Neural cell (in vitro differentiated cells): ENCODE measurements at regions not wholly inside any gene's neighbourhood (a gene's known extent, or its start where the extent isn't known, plus 50 kb on each side); places are given as distances from the start of the nearest gene placed in this dataset.
"Not testable (repeated sequence)": the region's sequence is repeated elsewhere in the genome, so short reads cannot be mapped to it uniquely, and the experiment has no call there.

Experiments
- H2AFZ ChIP-seq: fragments of 200-600, 300-800 bp; sonication (generic), shearing (Covaris generic); 2 replicates; pipeline ENCODE4 v1.6.0; 2014; ENCODE audit warnings: low read depth, mild to moderate bottlenecking, antibody characterized with exemption, low read length, moderate library complexity
- H3F3A ChIP-seq: fragments of 200-600 bp; shearing (Covaris generic); 2 replicates; pipeline ENCODE4 v1.6.1; 2016; ENCODE audit warnings: mild to moderate bottlenecking, moderate library complexity, mixed read lengths, antibody characterized with exemption, low read length; ENCODE audit not compliant: insufficient read depth, poor library complexity, severe bottlenecking
- H3K27ac ChIP-seq: fragments of 200-600, 300-800 bp; sonication (generic), shearing (Covaris generic); 2 replicates; pipeline ENCODE4 v1.5.1; 2014; ENCODE audit warnings: mild to moderate bottlenecking, low read length, moderate library complexity
- H3K27me3 ChIP-seq: fragments of 300-800, 200-600 bp; sonication (generic), shearing (Covaris generic); 2 replicates; pipeline ENCODE4 v1.6.0; 2014; ENCODE audit warnings: mild to moderate bottlenecking, low read depth, low read length, moderate library complexity; ENCODE audit not compliant: insufficient read depth
- H3K36me3 ChIP-seq: fragments of 300-800, 200-600 bp; sonication (generic), shearing (Covaris generic); 2 replicates; pipeline ENCODE4 v1.5.1; 2014; ENCODE audit warnings: mild to moderate bottlenecking, antibody characterized with exemption, low read length, moderate library complexity; ENCODE audit not compliant: insufficient read depth
- H3K4me2 ChIP-seq: fragments of 300-800, 200-600 bp; sonication (generic), shearing (Covaris generic); 2 replicates; pipeline ENCODE4 v1.6.0; 2014; ENCODE audit warnings: mild to moderate bottlenecking, low read length
- H3K4me3 ChIP-seq: fragments of 300-800, 200-600 bp; sonication (generic), shearing (Covaris generic); 2 replicates; pipeline ENCODE4 v1.5.1; 2014; ENCODE audit warnings: mild to moderate bottlenecking, low read length, moderate library complexity
- H3K79me2 ChIP-seq: fragments of 200-600 bp; shearing (Covaris generic); replicated peaks from 2 replicates; pipeline ENCODE4 v1.6.0; 2014; ENCODE audit warnings: mild to moderate bottlenecking, low read length, moderate library complexity; ENCODE audit not compliant: insufficient read depth
- H3K9ac ChIP-seq: fragments of 300-800, 200-600 bp; sonication (generic), shearing (Covaris generic); 2 replicates; pipeline ENCODE4 v1.6.1; 2016; ENCODE audit warnings: mild to moderate bottlenecking, low read length, mixed read lengths
- H3K9me2 ChIP-seq: fragments of 200-600 bp; shearing (Covaris generic); 2 replicates; pipeline ENCODE4 v1.6.1; 2016; ENCODE audit warnings: mild to moderate bottlenecking, low read length, mixed read lengths; ENCODE audit not compliant: insufficient read depth
- H3K9me3 ChIP-seq: fragments of 200-600, 300-800 bp; sonication (generic), shearing (Covaris generic); 2 replicates; pipeline ENCODE4 v1.6.1; 2016; ENCODE audit warnings: mild to moderate bottlenecking, mixed run types, low read length, moderate library complexity, mixed read lengths
- H4K20me1 ChIP-seq: fragments of 200-600 bp; shearing (Covaris generic); 2 replicates; pipeline ENCODE4 v1.6.1; 2016; ENCODE audit warnings: mild to moderate bottlenecking, mixed run types; ENCODE audit not compliant: insufficient read depth
- EP300 ChIP-seq: fragments of 450-650 bp; conservative IDR thresholded peaks from 2 replicates; pipeline ENCODE4 v1.6.1; 2014; ENCODE audit warnings: antibody characterized with exemption, mild to moderate bottlenecking, moderate library complexity; ENCODE audit not compliant: poor library complexity, severe bottlenecking
- EZH2 ChIP-seq: fragments of 200-600, 300-800 bp; shearing (Covaris generic), sonication (generic); IDR thresholded peaks from 2 replicates; pipeline ENCODE4 v1.6.1; 2014; ENCODE audit warnings: antibody characterized with exemption, low read length, borderline replicate concordance, mild to moderate bottlenecking; ENCODE audit not compliant: insufficient read depth, poor library complexity, severe bottlenecking
- MXI1 ChIP-seq: fragments of 450-650 bp; conservative IDR thresholded peaks from 2 replicates; pipeline ENCODE4 v1.6.1; 2014; ENCODE audit warnings: antibody characterized with exemption, mild to moderate bottlenecking; ENCODE audit not compliant: poor library complexity, severe bottlenecking
- POLR2AphosphoS5 ChIP-seq: IDR thresholded peaks from 2 replicates; pipeline ENCODE4 v1.6.1; 2012
- RAD21 ChIP-seq: fragments of 450-650 bp; conservative IDR thresholded peaks from 2 replicates; pipeline ENCODE4 v1.6.1; 2014; ENCODE audit warnings: antibody characterized with exemption, mild to moderate bottlenecking, moderate library complexity
- REST ChIP-seq: IDR thresholded peaks from 2 replicates; pipeline ENCODE4 v1.6.1; 2012; ENCODE audit warnings: borderline replicate concordance
- SMC3 ChIP-seq: fragments of 450-650 bp; conservative IDR thresholded peaks from 2 replicates; pipeline ENCODE4 v1.6.1; 2014; ENCODE audit warnings: antibody characterized with exemption, mild to moderate bottlenecking, moderate library complexity; ENCODE audit not compliant: poor library complexity
- TAF1 ChIP-seq: IDR thresholded peaks from 2 replicates; pipeline ENCODE4 v1.6.1; 2012; ENCODE audit warnings: low read depth
- TF ChIP-seq, protein P1 (sequence below): fragments of 450-650 bp; IDR thresholded peaks from 2 replicates; pipeline ENCODE4 v1.5.1; 2014; ENCODE audit warnings: antibody characterized with exemption, mild to moderate bottlenecking, moderate library complexity; ENCODE audit not compliant: poor library complexity, severe bottlenecking

DNA sequence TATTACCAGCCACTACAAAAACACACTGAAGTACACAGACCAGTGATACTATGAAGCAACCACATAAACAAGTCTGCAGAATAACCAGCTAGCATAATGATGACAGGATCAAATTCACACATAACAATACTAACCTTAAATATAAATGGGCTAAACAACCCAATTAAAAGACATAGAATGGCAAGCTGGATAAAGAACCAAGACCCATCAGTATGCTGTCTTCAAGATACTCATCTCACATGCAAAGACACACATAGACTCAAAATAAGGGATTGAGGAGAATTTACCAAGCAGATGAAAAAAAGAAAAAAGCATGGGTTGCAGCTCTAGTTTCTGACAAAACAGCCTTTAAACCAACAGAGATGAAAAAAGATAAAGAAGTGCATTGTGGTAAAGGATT lies 184.4 kb upstream of the ADAMTS3 start:
- not testable (repeated sequence) for H4K20me1 ChIP-seq, H3K27me3 ChIP-seq, H3F3A ChIP-seq, H3K9me3 ChIP-seq, H3K36me3 ChIP-seq, H3K4me2 ChIP-seq, H3K79me2 ChIP-seq, H3K4me3 ChIP-seq, H3K27ac ChIP-seq, H3K9me2 ChIP-seq, H3K9ac ChIP-seq, H2AFZ ChIP-seq

DNA sequence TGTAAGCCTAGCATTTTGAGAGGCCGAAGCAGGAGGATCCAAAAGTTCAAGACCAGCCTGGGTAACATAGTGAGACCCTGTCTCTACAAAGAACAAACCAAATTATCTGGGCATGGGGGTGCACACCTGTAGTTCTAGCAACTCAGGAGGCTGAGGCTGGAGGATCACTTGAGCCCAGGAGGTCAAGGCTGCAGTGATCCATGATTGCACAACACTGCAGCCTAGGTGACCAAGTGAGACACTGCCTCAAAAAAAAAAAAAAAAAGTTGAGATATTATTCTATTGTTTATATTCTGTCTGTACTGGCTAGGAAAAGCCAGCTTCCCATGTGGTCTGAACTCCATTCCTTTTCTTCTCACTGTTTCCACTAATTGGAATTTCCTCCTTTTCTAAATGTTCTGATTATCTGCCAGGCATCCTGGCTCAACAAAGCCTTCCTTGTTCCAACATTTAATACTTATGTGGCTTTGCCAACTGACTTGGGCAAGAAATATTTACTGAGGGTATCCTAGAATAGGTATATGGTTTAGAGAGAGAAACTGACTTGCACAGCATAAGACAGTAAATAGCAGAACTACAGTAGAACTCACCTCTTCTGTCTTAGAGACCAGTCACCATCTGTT lies 175.2 kb upstream of the ADAMTS3 start:
- Histone ChIP-seq H3K9ac (no peak overlapping the region), H3K9me2 (no peaks in the 10 kb centered on the region), H3K79me2 (no peaks in the 10 kb centered on the region), H3K36me3 (no peaks in the 10 kb centered on the region), H3K27ac (no peak overlapping the region), H3F3A (no peaks in the 10 kb centered on the region), H2AFZ (no peak overlapping the region), H3K9me3 (no peaks in the 10 kb centered on the region), H3K27me3 (no peaks in the 10 kb centered on the region), H3K4me2 (no peak overlapping the region), H4K20me1 (no peaks in the 10 kb centered on the region), H3K4me3 (no peak overlapping the region)
- TF ChIP-seq TAF1 (no peak), SMC3 (no peak), REST (no peak), EP300 (no peak), RAD21 (no peak), EZH2 (no peak), MXI1 (no peak), POLR2AphosphoS5 (no peak)
- TF ChIP-seq, protein P1, sequence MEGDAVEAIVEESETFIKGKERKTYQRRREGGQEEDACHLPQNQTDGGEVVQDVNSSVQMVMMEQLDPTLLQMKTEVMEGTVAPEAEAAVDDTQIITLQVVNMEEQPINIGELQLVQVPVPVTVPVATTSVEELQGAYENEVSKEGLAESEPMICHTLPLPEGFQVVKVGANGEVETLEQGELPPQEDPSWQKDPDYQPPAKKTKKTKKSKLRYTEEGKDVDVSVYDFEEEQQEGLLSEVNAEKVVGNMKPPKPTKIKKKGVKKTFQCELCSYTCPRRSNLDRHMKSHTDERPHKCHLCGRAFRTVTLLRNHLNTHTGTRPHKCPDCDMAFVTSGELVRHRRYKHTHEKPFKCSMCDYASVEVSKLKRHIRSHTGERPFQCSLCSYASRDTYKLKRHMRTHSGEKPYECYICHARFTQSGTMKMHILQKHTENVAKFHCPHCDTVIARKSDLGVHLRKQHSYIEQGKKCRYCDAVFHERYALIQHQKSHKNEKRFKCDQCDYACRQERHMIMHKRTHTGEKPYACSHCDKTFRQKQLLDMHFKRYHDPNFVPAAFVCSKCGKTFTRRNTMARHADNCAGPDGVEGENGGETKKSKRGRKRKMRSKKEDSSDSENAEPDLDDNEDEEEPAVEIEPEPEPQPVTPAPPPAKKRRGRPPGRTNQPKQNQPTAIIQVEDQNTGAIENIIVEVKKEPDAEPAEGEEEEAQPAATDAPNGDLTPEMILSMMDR: no peak

GRCh38 chr4:72743078-72743477 lies 174.1 kb upstream of the ADAMTS3 start:
- no peak overlapping the region for H3K9ac ChIP-seq
- H3K4me2 ChIP-seq: no peak overlapping the region
- no peaks in the 10 kb centered on the region for H3K36me3 ChIP-seq
- no peak overlapping the region for H2AFZ ChIP-seq
- H3K9me2 ChIP-seq: no peaks in the 10 kb centered on the region
- H3K79me2 ChIP-seq: no peaks in the 10 kb centered on the region
- H3K27ac ChIP-seq: no peak overlapping the region
- no peaks in the 10 kb centered on the region for H3K9me3 ChIP-seq
- no peaks in the 10 kb centered on the region for H3K27me3 ChIP-seq
- H3F3A ChIP-seq: no peaks in the 10 kb centered on the region
- H4K20me1 ChIP-seq: no peaks in the 10 kb centered on the region
- TF ChIP-seq EZH2: no peak
- no peak for TF ChIP-seq POLR2AphosphoS5
- no peak for TF ChIP-seq SMC3
- TF ChIP-seq RAD21: no peak
- TF ChIP-seq, protein P1: no peak
- TF ChIP-seq TAF1: no peak
- TF ChIP-seq REST: no peak
- TF ChIP-seq MXI1: no peak
- no peak for TF ChIP-seq EP300
- no peak overlapping the region for H3K4me3 ChIP-seq
